ENCODE measurements at regions not wholly inside any gene's neighbourhood (a gene's known extent, or its start where the extent isn't known, plus 50 kb on each side); places are given as distances from the start of the nearest gene placed in this dataset.
A peak's percentile ranks its signal among the peaks of the same experiment; 100 is the strongest.

GRCh38 chr12:107616941-107617340 lies 68.7 kb upstream of the PWP1 start:
- intact Hi-C loops (cut with DNase I; ENCODE audit: low total_unique reads) = no loop called here
- no peak overlapping the region for H3K4me3 ChIP-seq
- DNase-seq = no peak
- H3K27me3 ChIP-seq = no peaks in the 10 kb centered on the region
- H3K4me1 ChIP-seq = no peaks in the 10 kb centered on the region
- TF ChIP-seq CTCF (IDR thresholded peaks at IDR 0.05) (no peak), POLR2A (IDR thresholded peaks at IDR 0.05) (no peak)
- 88 to 98% methylated on average over 5 to 6 of the region's 6 CpGs for whole genome bisulfite sequencing, 2 donors
- H3K36me3 ChIP-seq (ENCODE audit: low read depth, missing control alignments) = no peaks in the 10 kb centered on the region
- no peak overlapping the region for H3K27ac ChIP-seq
- H3K9me3 ChIP-seq = no peaks in the 10 kb centered on the region

DNA sequence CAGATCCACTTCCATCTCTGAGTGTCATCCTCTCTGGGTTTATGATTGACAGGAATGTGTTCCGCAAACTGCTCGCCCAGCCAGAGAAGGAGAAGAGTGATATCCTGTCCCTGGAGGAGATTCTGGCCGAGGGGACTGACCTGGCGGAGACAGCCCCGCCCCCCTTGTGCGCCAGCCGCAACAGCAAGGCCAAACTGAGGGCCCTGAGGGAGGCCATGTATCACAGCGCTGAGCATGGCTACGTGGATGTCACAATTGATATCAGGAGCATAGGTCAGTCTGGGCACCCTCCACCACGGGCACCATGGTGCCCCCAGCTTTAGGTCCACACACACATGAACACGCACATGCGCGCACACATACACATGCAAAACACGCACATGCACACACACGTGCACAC lies 67.5 kb upstream of the PWP1 start:
- Histone ChIP-seq H3K27ac (no peak overlapping the region), H3K9me3 (no peaks in the 10 kb centered on the region), H3K36me3 (ENCODE audit: low read depth, missing control alignments) (no peaks in the 10 kb centered on the region), H3K27me3 (no peaks in the 10 kb centered on the region), H3K4me1 (no peaks in the 10 kb centered on the region), H3K4me3 (no peak overlapping the region)
- TF ChIP-seq CTCF (IDR thresholded peaks at IDR 0.05) (no peak), POLR2A (IDR thresholded peaks at IDR 0.05) (no peak)
- WGBS, 2 donors = 91 to 95% methylated on average over 15 of the region's 15 CpGs
- intact Hi-C loops (cut with DNase I; ENCODE audit: low total_unique reads) = no loop called here
- no peak for DNase-seq

GRCh38 chr12:107619831-107620230 lies 65.8 kb upstream of the PWP1 start:
- H3K27ac ChIP-seq = no peak overlapping the region
- 77 to 81% methylated on average over 13 of the region's 13 CpGs for WGBS, 2 donors

GRCh38 chr12:107622001-107622400 lies 63.6 kb upstream of the PWP1 start:
- peak in 2 of 3 experiments; percentile 55 to 57 for TF ChIP-seq CTCF (IDR thresholded peaks at IDR 0.05)
- no peak for TF ChIP-seq POLR2A (IDR thresholded peaks at IDR 0.05)
- no peak overlapping the region for H3K4me3 ChIP-seq
- H3K4me1 ChIP-seq = no peaks in the 10 kb centered on the region
- H3K27ac ChIP-seq = no peak overlapping the region
- DNase-seq = no peak
- WGBS, 2 donors = 63 to 70% methylated on average over 8 of the region's 8 CpGs
- intact Hi-C loops (cut with DNase I; ENCODE audit: low total_unique reads) = no loop called here
- no peaks in the 10 kb centered on the region for H3K27me3 ChIP-seq
- H3K36me3 ChIP-seq (ENCODE audit: low read depth, missing control alignments) = no peaks in the 10 kb centered on the region
- H3K9me3 ChIP-seq = no peaks in the 10 kb centered on the region

More at GRCh38 chr12:107619831-107620230, 65.8 kb upstream of the PWP1 start:
- intact Hi-C loops (cut with DNase I; ENCODE audit: low total_unique reads) = no loop called here
- no peaks in the 10 kb centered on the region for H3K36me3 ChIP-seq (ENCODE audit: low read depth, missing control alignments)
- no peak for TF ChIP-seq POLR2A (IDR thresholded peaks at IDR 0.05)
- TF ChIP-seq CTCF (IDR thresholded peaks at IDR 0.05) = no peak
- no peak for DNase-seq
- no peaks in the 10 kb centered on the region for H3K4me1 ChIP-seq
- H3K27me3 ChIP-seq = no peaks in the 10 kb centered on the region
- H3K9me3 ChIP-seq = no peaks in the 10 kb centered on the region
- H3K4me3 ChIP-seq = no peak overlapping the region

GRCh38 chr12:107624493-107624892 lies 61.1 kb upstream of the PWP1 start:
- Histone ChIP-seq H3K27me3 (no peaks in the 10 kb centered on the region), H3K36me3 (ENCODE audit: low read depth, missing control alignments) (no peaks in the 10 kb centered on the region), H3K4me3 (no peak overlapping the region), H3K4me1 (no peaks in the 10 kb centered on the region), H3K27ac (no peak overlapping the region), H3K9me3 (no peaks in the 10 kb centered on the region)
- intact Hi-C loops (cut with DNase I; ENCODE audit: low total_unique reads) = no loop called here
- WGBS, 2 donors = 92 to 96% methylated on average over 4 of the region's 4 CpGs
- DNase-seq = no peak
- TF ChIP-seq CTCF (IDR thresholded peaks at IDR 0.05) = no peak
- TF ChIP-seq POLR2A (IDR thresholded peaks at IDR 0.05) = no peak

Measured in testis (tissue), 2 donors.